ENCODE measurements at regions not wholly inside any gene's neighbourhood (a gene's known extent, or its start where the extent isn't known, plus 50 kb on each side); places are given as distances from the start of the nearest gene placed in this dataset.

DNA sequence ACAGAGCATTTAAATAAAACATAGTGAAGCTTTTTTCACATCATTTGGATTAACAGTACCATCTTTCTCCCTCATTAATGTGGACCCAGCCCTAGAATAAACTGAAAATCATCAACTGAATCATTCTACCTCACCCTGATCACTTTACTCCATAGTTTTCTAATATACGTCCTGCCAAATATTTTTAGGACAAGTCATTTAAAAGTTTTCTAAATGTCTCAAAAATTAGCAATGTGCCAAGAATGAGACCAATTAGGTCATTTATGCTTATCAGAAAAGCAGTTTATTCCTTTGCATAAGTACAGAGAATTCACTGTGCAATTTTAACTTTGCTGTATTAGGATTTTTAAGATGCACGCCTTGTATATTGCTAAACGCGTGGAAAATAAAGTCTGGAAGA, 284.4 kb downstream of the PIK3R1 start:
- H3K4me3 ChIP-seq (ENCODE audit: low read depth, low read length), result no peak overlapping the region
- TF ChIP-seq, protein P1, sequence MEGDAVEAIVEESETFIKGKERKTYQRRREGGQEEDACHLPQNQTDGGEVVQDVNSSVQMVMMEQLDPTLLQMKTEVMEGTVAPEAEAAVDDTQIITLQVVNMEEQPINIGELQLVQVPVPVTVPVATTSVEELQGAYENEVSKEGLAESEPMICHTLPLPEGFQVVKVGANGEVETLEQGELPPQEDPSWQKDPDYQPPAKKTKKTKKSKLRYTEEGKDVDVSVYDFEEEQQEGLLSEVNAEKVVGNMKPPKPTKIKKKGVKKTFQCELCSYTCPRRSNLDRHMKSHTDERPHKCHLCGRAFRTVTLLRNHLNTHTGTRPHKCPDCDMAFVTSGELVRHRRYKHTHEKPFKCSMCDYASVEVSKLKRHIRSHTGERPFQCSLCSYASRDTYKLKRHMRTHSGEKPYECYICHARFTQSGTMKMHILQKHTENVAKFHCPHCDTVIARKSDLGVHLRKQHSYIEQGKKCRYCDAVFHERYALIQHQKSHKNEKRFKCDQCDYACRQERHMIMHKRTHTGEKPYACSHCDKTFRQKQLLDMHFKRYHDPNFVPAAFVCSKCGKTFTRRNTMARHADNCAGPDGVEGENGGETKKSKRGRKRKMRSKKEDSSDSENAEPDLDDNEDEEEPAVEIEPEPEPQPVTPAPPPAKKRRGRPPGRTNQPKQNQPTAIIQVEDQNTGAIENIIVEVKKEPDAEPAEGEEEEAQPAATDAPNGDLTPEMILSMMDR (IDR thresholded peaks at IDR 0.05; ENCODE audit: low read depth, low read length), result no peak

DNA sequence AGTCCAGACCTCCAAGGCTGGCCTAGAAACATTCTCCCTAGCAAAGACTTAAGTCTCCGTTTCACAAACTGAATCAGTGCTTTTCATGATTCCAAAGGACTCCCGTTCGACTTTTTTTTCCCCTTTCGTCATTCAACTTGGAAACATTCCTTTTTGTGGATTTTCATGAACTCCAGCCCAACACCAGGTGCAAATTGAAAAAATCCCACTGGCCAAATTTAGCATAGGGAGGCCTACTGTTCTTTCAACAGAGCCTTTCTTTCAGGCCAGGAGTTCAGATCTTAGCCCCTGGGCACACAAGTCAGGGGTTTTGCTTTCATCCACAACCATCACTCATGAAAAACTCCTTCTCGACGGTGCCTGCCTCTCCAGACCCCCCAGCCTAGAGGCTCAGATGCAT, 285.3 kb downstream of the PIK3R1 start:
- H3K4me3 ChIP-seq (ENCODE audit: low read depth, low read length), result no peak overlapping the region
- TF ChIP-seq, protein P1 (IDR thresholded peaks at IDR 0.05; ENCODE audit: low read depth, low read length), result no peak

DNA sequence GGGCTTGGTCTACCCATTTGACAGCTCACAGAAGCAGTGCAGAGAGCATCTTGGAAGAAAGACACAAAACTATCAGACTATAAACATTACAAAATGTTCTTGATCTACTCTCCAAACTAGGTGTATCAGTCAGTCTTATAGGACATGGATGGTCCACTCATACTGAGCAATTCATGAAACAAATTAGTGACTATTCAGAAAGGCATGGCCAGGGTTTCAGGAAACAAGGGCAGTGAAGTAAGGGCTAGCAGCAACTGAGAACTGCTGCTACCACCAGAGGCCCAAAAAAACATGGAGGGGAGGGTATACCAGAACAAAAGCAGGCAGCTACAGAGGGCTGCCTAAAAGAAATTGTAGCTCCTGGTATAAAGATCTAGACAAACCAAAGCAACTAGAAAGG, 287.0 kb downstream of the PIK3R1 start:
- TF ChIP-seq, protein P1 (IDR thresholded peaks at IDR 0.05; ENCODE audit: low read depth, low read length), result no peak
- no peak overlapping the region for H3K4me3 ChIP-seq (ENCODE audit: low read depth, low read length)

DNA sequence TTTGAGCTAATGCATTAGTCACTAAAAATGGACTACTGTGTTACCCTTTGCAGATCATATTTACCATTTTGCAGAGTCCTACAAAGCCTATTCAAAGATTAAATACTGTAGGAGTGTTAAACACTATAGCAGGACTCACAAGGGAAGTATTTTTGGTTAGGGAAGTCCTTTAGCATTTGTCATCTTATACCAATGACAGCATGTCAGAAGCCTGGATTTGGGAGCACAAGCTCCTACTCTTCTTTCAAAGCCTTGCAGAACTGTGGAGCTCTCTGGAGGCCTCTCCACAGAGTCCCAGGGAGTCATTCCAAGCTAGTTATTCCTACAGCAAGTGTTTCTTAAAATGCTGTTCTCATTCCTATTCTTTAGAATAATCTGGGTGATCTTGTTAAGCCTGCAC, 288.8 kb downstream of the PIK3R1 start:
- TF ChIP-seq, protein P1 (IDR thresholded peaks at IDR 0.05; ENCODE audit: low read depth, low read length), result no peak
- no peak overlapping the region for H3K4me3 ChIP-seq (ENCODE audit: low read depth, low read length)

DNA sequence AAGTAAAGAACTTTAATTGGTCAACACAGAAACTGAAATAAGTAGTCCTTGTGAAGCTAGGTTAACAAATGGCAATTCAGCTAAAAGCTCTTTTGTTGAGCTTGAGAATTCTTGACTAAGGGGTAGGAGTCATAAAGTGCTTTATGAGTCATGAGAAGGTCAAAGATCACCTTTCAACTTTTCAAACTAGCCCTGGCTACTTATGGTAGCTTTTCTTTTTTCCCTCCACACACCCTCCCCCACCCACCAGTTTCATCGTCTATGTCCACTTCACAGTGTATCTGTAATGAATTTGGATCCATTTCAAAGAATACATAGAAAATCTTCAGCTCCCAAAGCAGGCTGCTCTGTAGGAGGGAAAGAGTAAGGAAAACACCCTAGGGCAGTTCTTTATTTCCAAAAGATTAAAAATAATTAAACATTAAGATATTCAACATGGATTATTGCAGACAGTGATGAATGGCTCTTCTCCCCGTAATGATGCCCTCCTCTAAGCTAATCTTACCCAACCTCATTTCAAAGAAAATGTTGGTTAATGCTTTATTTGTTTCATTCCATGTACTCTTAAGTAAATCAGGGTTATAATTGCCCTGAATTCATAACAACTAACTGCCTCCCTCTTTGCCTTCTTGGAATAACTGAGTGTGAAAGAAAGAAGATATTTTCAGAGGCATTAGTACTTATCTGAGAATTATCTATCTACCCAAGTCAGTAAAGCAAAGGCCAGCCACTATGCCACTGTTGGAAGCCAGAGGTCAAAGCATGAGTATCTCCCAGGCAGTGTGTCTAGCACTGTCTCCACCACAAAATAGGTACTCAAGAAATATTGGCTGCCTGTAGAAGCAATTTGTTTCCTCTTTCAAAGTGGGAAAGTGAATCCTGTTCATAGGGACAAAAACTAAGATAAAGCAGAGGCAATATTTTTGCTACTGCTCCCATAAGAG, 290.6 kb downstream of the PIK3R1 start:
- H3K4me3 ChIP-seq (ENCODE audit: low read depth, low read length), result no peak overlapping the region
- TF ChIP-seq, protein P1 (IDR thresholded peaks at IDR 0.05; ENCODE audit: low read depth, low read length), result no peak

DNA sequence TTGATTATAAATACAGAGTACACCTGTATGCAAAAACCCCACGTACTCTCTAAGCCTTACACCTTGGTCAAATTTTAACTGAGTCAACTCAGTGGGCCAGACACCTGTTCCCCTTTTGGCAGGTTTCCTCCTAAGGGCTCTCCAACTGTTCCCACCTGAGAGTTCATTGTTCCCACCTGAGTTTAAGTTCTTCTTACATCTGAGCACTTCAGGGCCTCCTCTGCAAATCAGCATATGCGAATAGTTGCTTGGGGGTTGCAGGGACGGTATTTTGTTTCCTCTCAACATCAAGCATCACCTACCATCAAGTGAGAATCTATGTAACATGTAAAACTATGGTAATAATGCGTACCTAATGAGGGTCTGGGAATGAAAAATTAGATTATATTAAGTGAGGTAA, 300.0 kb downstream of the PIK3R1 start:
- no peak overlapping the region for H3K4me3 ChIP-seq (ENCODE audit: low read depth, low read length)
- TF ChIP-seq, protein P1 (IDR thresholded peaks at IDR 0.05; ENCODE audit: low read depth, low read length), result no peak

DNA sequence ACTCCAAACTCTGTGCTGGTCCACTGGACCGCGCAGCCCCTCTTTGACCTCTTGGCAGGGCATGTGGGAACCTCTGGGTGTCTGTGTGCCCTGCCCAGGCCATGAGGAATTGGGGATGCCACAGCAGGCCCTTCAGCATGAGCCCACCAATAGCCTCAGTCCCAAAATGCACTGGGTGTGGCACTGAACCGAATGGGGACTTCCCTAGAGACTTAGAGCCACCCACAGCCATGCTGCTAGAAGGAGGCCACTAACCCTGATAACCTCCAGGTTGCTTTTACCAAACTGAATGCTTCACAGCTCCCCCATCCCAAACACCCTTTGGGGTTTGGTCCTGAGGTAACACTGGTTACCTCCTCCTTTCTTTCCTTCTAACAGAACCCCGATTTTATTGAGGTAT, 302.7 kb downstream of the PIK3R1 start:
- TF ChIP-seq, protein P1 (IDR thresholded peaks at IDR 0.05; ENCODE audit: low read depth, low read length), result no peak
- H3K4me3 ChIP-seq (ENCODE audit: low read depth, low read length), result no peak overlapping the region
